GM12875 (cell line): ENCODE measurements at regions not wholly inside any gene's neighbourhood (a gene's known extent, or its start where the extent isn't known, plus 50 kb on each side); places are given as distances from the start of the nearest gene placed in this dataset.

Experiments
- H3K4me3 ChIP-seq: one replicate; pipeline ENCODE4 v1.5.1; 2011; ENCODE audit warnings: low read depth, low read length, control low read depth
- TF ChIP-seq, protein P1 (sequence below): IDR thresholded peaks from 2 replicates; pipeline ENCODE4 v1.5.1; 2011; ENCODE audit warnings: low read depth, mild to moderate bottlenecking, control low read depth, inconsistent platforms, low read length, moderate library complexity, borderline replicate concordance; ENCODE audit not compliant: insufficient read depth

DNA sequence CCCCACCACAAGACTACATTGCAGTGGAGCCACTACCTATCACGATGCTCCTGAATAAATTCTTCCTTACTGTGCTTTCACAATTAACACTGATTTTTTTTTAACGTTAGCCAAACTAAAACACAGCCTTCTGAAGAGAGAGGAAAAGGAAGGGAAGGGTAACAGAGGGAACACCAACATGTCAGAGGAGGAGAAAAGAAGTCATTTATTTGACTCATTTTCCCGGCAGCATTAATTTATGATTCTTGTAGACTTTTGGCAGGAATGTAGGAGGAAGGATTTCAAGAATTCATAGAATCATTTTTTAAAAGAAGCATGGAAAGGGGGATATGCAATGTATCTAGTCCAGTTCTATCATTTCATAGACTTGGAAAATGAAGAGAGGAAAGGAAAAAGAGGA lies 74.3 kb upstream of the IQCM start:
- TF ChIP-seq, protein P1, sequence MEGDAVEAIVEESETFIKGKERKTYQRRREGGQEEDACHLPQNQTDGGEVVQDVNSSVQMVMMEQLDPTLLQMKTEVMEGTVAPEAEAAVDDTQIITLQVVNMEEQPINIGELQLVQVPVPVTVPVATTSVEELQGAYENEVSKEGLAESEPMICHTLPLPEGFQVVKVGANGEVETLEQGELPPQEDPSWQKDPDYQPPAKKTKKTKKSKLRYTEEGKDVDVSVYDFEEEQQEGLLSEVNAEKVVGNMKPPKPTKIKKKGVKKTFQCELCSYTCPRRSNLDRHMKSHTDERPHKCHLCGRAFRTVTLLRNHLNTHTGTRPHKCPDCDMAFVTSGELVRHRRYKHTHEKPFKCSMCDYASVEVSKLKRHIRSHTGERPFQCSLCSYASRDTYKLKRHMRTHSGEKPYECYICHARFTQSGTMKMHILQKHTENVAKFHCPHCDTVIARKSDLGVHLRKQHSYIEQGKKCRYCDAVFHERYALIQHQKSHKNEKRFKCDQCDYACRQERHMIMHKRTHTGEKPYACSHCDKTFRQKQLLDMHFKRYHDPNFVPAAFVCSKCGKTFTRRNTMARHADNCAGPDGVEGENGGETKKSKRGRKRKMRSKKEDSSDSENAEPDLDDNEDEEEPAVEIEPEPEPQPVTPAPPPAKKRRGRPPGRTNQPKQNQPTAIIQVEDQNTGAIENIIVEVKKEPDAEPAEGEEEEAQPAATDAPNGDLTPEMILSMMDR = no peak
- no peak overlapping the region for H3K4me3 ChIP-seq

DNA sequence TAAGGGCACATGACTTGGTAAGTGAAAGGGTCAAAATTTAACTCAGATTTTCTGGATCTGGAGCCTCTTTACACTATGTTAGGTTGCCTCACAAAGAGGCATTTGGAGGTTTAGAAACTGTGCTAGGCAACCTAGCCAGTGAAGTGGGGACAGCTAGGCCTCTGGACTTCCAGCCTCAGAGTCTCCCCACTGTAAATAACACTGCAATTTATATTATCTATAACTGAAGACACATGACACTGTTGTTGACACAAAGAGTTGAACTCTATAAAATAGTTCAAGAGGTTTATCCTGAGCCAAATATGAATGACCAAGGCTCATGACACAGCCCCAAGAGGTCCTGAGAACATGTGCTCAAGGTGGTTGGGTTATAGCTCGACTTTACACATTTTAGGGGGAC lies 74.9 kb upstream of the IQCM start:
- no peak overlapping the region for H3K4me3 ChIP-seq
- TF ChIP-seq, protein P1 = no peak

DNA sequence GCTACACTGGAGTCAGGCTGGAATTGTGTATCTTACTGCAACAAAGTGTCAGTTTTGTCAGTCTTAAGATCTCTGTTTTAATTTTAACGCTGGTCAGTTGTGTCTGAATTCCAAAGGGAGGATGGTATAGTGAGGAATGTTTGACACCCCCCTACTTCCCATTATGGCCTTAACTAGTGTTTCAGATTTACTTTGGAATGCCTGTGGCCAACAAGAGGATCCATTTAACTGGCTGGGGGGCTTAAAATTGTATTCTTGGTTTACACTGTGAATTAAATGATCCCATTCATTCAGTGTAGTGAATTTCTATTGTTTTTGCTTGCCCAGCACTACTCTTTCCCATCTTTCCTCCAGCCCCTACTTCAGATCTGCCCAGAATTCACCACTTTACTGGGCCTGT lies 75.8 kb upstream of the IQCM start:
- TF ChIP-seq, protein P1 = no peak
- no peak overlapping the region for H3K4me3 ChIP-seq

DNA sequence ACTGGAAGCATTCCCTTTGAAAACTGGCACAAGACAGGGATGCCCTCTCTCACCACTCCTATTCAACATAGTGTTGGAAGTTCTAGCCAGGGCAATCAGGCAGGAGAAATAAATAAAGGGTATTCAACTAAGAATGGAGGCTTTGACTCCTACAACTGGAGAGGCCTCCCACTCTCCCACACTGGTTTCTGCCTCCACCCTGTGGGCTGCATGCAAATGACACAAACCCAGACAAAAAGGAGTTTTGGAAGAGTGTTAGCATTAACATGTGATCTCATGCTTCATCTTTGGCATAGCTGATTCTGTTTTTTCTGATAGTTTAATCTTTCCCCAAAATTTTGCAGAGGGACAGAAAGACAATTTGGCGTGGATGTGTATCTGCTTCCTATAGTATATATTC lies 80.8 kb upstream of the IQCM start:
- H3K4me3 ChIP-seq = no peak overlapping the region
- TF ChIP-seq, protein P1 = no peak

DNA sequence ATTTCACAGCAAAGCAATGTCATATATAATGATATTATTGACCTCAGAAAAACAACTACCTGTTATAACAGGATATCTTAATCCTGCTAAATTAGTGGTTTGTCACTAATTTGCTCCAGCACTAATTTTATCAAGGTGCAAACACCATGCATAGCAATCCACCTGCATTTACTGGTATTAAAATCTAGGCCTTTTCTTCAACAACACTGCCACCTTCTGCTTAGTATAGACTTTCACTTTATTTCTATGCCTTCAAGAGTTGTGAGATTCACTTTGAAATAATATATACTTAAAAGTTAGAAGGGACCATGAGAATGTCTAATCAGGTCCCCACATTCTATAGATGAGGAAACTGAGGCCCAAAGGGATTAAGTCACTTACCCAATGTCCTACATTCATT lies 82.1 kb upstream of the IQCM start:
- H3K4me3 ChIP-seq = no peak overlapping the region
- TF ChIP-seq, protein P1 = no peak

DNA sequence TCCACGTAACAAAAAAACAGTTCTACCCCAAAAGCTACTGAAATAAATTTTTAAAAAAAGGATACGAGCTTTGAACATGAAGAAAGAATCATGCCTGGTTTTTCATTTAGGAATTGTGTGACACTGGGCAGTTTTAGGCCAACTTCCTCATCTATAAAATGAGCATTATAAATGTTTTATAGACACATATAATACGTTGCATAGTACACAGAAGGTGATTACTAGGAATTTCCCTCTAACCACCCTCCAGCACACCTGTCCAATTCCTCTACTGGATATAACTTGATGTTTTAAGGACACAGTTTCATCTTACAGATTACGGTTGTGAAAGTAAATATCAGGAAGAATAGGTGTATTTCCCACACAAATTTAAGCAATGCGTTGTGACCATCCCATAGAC lies 85.5 kb upstream of the IQCM start:
- TF ChIP-seq, protein P1 = no peak
- H3K4me3 ChIP-seq = no peak overlapping the region

DNA sequence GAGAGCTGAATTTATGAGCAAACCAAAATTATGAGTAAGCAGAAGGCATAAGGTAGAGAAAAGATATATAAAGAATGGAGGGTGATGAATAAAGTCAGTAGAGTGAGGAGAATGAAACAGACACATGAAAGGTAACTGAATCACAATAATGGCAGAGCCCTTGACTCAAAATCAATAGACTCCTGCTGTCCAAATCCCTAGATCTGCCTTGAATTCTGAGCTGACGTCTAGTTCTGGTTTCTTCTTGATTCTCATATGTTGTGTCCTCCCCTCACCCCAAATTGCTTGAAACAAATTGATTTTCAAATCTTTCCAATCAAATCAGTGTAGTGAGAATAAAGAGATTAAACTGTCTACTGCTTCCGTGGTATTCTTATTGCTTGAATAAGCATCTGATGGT lies 86.6 kb upstream of the IQCM start:
- TF ChIP-seq, protein P1 = no peak
- H3K4me3 ChIP-seq = no peak overlapping the region
